Endothelial cell of umbilical vein (primary cell): ENCODE measurements at regions not wholly inside any gene's neighbourhood (a gene's known extent, or its start where the extent isn't known, plus 50 kb on each side); places are given as distances from the start of the nearest gene placed in this dataset.

Source experiments
- BruUV-seq: library from RNA; stranded (reverse); fragments of 400-500 nt; replicated peaks from 2 replicates; lab custom pipeline; 2021; lab: Mats Ljungman, UMichigan
- CTCF ChIA-PET: fragments of 300-600, 350-600 bp; sonication (Branson Sonifier 250); formaldehyde crosslinking; loops from one replicate; lab custom pipeline; 2021; ENCODE audit warnings: antibody characterized with exemption, inconsistent platforms; lab: Charles Lee
- POLR2A ChIA-PET: fragments of 300-600, 350-600 bp; sonication (Branson Sonifier 250); formaldehyde crosslinking; loops from one replicate; lab custom pipeline; 2021; ENCODE audit warnings: antibody characterized with exemption, inconsistent platforms; lab: Charles Lee
- DNase-seq: peaks from one replicate; pipeline ENCODE4 v3.0.0-alpha.2; 2011; ENCODE audit warnings: low read depth, low spot score
- FAIRE-seq: peaks from 2 replicates; lab custom pipeline; 2011; peaks lifted over from hg19 to GRCh38; lab: Jason Lieb, UNC
- H2AFZ ChIP-seq: 2 replicates; pipeline ENCODE4 v1.6.0; 2012; ENCODE audit warnings: low read depth, low read length, control low read depth, inconsistent platforms
- H3K27ac ChIP-seq: 2 replicates; pipeline ENCODE4 v1.5.1; 2011; ENCODE audit warnings: low read depth, mild to moderate bottlenecking, control low read depth, low read length, moderate library complexity; ENCODE audit not compliant: insufficient read depth
- H3K27me3 ChIP-seq, 2 experiments: 2 replicates each; pipeline versions ENCODE4 v1.6.0 to v1.6.1; 2011; ENCODE audit warnings: low read length in 2 of 2, mixed read lengths in 1 of 2; ENCODE audit not compliant: control insufficient read depth in 2 of 2, insufficient read depth in 2 of 2
- H3K36me3 ChIP-seq, 2 experiments: 2 replicates in 1 of 2; 3 replicates in 1 of 2; pipeline ENCODE4 v1.5.1; 2011; ENCODE audit warnings: low read length in 2 of 2, mild to moderate bottlenecking in 1 of 2, moderate library complexity in 1 of 2; ENCODE audit not compliant: control insufficient read depth in 2 of 2, insufficient read depth in 2 of 2; ENCODE audit errors: extremely low read depth in 1 of 2
- H3K4me1 ChIP-seq: 3 replicates; pipeline ENCODE4 v1.5.1; 2011; ENCODE audit warnings: mild to moderate bottlenecking, low read length; ENCODE audit not compliant: control insufficient read depth, insufficient read depth; ENCODE audit errors: extremely low read depth
- H3K4me2 ChIP-seq: 2 replicates; pipeline ENCODE4 v1.6.1; 2011; ENCODE audit warnings: low read length, control low read depth, mixed read lengths; ENCODE audit not compliant: insufficient read depth
- H3K4me3 ChIP-seq, 3 experiments: fragments of 200-600 bp in 1 of 3; sonication (generic), shearing (Covaris generic) in 1 of 3; replicated peaks in 1 of 3; 2 replicates each; pipeline ENCODE4 v1.5.1; 2011 to 2016; ENCODE audit warnings: control low read depth in 3 of 3, low read length in 3 of 3, mild to moderate bottlenecking in 2 of 3, inconsistent platforms in 1 of 3, low read depth in 1 of 3, moderate library complexity in 1 of 3; ENCODE audit not compliant: insufficient read depth in 1 of 3
- H3K79me2 ChIP-seq: 2 replicates; pipeline ENCODE4 v1.6.0; 2012; ENCODE audit warnings: low read length, inconsistent platforms; ENCODE audit not compliant: control insufficient read depth, insufficient read depth
- H3K9ac ChIP-seq: replicated peaks from 2 replicates; pipeline ENCODE3; 2011; ENCODE audit warnings: low read length, control low read depth; ENCODE audit not compliant: insufficient read depth; ENCODE audit errors: extremely low read depth
- H3K9me1 ChIP-seq: replicated peaks from 3 replicates; pipeline ENCODE4 v1.6.0; 2011; ENCODE audit warnings: mild to moderate bottlenecking, low read length; ENCODE audit not compliant: control insufficient read depth, insufficient read depth; ENCODE audit errors: extremely low read depth
- H3K9me3 ChIP-seq: replicated peaks from 2 replicates; pipeline ENCODE4 v1.5.1; 2012; ENCODE audit warnings: low read length, inconsistent platforms; ENCODE audit not compliant: control insufficient read depth, insufficient read depth
- H4K20me1 ChIP-seq: replicated peaks from 2 replicates; pipeline ENCODE3; 2011; ENCODE audit warnings: mild to moderate bottlenecking, low read length; ENCODE audit not compliant: control insufficient read depth, insufficient read depth; ENCODE audit errors: extremely low read depth
- EZH2 ChIP-seq: IDR thresholded peaks from 2 replicates; pipeline ENCODE4 v1.6.1; 2012; ENCODE audit warnings: borderline replicate concordance, low read depth, mild to moderate bottlenecking, moderate library complexity, low read length, inconsistent platforms; ENCODE audit not compliant: severe bottlenecking
- FOS ChIP-seq: IDR thresholded peaks from 2 replicates; pipeline ENCODE4 v1.6.1; 2011; ENCODE audit warnings: mild to moderate bottlenecking, low read length, moderate library complexity, borderline replicate concordance; ENCODE audit not compliant: insufficient read depth
- JUN ChIP-seq: IDR thresholded peaks from 2 replicates; pipeline ENCODE4 v1.6.1; 2011; ENCODE audit warnings: borderline replicate concordance, low read depth; ENCODE audit not compliant: insufficient read length, insufficient read depth
- MYC ChIP-seq: IDR thresholded peaks from one replicate; pipeline ENCODE4 v1.6.1; 2011; ENCODE audit warnings: mild to moderate bottlenecking, low read depth, low read length
- POLR2A ChIP-seq: IDR thresholded peaks from 2 replicates; pipeline ENCODE4 v1.6.1; 2012; ENCODE audit warnings: low read depth, mild to moderate bottlenecking, control low read depth, low read length
- POLR2AphosphoS5 ChIP-seq: IDR thresholded peaks from 2 replicates; pipeline ENCODE4 v1.6.1; 2012; ENCODE audit warnings: low read depth, mild to moderate bottlenecking, control low read depth, low read length, moderate library complexity; ENCODE audit not compliant: insufficient read depth
- dilution Hi-C: fragments of 300-500 bp; cut with MboI; formaldehyde crosslinking; loops from one replicate; pipeline ENCODE4 v1.15.0; 2019; ENCODE audit warnings: low sequenced_read_pairs; ENCODE audit not compliant: extremely low pct_ligation_motif_present
- intact Hi-C: fragments of 100-400 bp; cut with micrococcal nuclease; formaldehyde crosslinking; loops from one replicate; pipeline ENCODE4 v1.10.0; 2022
- TF ChIP-seq, protein P1 (sequence below), 2 donors: IDR thresholded peaks; 1 replicate in 1 of 2; 2 replicates in 1 of 2; pipeline ENCODE4 v1.5.1; 2011; ENCODE audit warnings: low read length in 2 of 2, mild to moderate bottlenecking in 2 of 2, moderate library complexity in 2 of 2, control low read depth in 1 of 2, inconsistent platforms in 1 of 2, low read depth in 1 of 2; ENCODE audit not compliant: insufficient read depth in 1 of 2; ENCODE audit errors: extremely low read depth in 1 of 2
- TF ChIP-seq, protein P2 (sequence below): IDR thresholded peaks from 2 replicates; pipeline ENCODE4 v1.6.1; 2011; ENCODE audit not compliant: insufficient read depth, insufficient read length

DNA sequence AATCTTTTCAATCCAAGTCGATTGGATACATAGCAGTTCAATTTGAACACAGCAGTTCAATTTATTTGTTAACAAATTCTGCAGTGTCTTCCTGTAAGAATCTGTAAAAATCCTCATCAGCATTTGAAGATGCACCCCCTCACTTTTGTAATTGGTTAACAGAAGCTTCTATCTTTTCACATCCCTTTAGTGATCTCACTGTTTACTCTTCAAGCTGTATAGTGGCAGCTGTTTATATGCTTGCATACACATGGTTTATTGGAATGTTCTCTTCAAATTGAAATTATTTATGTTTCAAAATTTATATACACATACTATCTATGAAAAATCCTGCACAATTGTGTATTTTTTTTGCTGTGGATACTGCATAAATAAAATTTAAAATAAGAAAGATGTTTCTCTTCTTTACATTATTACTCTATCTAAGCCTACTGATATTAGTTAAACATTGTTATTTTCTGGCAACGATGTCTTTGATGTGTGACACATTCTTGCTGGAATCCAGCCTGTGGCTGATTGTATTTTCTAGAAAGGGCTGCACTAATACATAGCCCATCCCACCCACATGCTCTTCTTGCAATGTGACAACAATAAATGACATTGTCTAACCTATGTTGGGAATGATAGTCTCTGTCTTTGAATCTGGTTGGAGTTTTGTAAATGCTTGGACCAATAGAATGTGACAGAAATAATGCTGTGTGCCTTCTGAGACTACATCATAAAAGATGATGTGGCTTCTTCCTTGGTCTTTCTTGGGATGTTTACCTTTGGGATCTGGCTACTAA, 573.0 kb downstream of the CD109 start:
- peaks cover 4% of the 10 kb centered on the region for H3K9me1 ChIP-seq
- no peak overlapping the region for H3K4me2 ChIP-seq
- H3K27me3 ChIP-seq = peaks cover 0 to 4% of the 10 kb centered on the region in 2 experiments
- H4K20me1 ChIP-seq = no peaks in the 10 kb centered on the region
- no peaks in the 10 kb centered on the region for H3K9me3 ChIP-seq
- H3K36me3 ChIP-seq = no peaks in the 10 kb centered on the region
- intact Hi-C loops = no loop called here
- no TSS peak for BruUV-seq
- no peaks in the 10 kb centered on the region for H3K79me2 ChIP-seq
- H3K9ac ChIP-seq = no peak overlapping the region
- no peak overlapping the region for H3K4me3 ChIP-seq
- H3K4me1 ChIP-seq = no peaks in the 10 kb centered on the region
- DNase-seq (no peak), FAIRE-seq (no peak)
- dilution Hi-C loops = no loop called here
- TF ChIP-seq EZH2 (no peak), POLR2AphosphoS5 (no peak), MYC (no peak), POLR2A (no peak), FOS (no peak), JUN (no peak)
- TF ChIP-seq, protein P1, sequence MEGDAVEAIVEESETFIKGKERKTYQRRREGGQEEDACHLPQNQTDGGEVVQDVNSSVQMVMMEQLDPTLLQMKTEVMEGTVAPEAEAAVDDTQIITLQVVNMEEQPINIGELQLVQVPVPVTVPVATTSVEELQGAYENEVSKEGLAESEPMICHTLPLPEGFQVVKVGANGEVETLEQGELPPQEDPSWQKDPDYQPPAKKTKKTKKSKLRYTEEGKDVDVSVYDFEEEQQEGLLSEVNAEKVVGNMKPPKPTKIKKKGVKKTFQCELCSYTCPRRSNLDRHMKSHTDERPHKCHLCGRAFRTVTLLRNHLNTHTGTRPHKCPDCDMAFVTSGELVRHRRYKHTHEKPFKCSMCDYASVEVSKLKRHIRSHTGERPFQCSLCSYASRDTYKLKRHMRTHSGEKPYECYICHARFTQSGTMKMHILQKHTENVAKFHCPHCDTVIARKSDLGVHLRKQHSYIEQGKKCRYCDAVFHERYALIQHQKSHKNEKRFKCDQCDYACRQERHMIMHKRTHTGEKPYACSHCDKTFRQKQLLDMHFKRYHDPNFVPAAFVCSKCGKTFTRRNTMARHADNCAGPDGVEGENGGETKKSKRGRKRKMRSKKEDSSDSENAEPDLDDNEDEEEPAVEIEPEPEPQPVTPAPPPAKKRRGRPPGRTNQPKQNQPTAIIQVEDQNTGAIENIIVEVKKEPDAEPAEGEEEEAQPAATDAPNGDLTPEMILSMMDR (IDR thresholded peaks at IDR 0.05; ENCODE audit: extremely low read depth in 1 of 2, insufficient read depth in 1 of 2, low read depth in 1 of 2, low read length in 2 of 2) = no peak
- TF ChIP-seq, protein P2, sequence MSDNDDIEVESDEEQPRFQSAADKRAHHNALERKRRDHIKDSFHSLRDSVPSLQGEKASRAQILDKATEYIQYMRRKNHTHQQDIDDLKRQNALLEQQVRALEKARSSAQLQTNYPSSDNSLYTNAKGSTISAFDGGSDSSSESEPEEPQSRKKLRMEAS = no peak
- CTCF ChIA-PET = no interaction called here
- H3K27ac ChIP-seq = no peak overlapping the region
- POLR2A ChIA-PET = no interaction called here
- no peak overlapping the region for H2AFZ ChIP-seq
